HG02623 (cell line): ENCODE measurements at regions not wholly inside any gene's neighbourhood (a gene's known extent, or its start where the extent isn't known, plus 50 kb on each side); places are given as distances from the start of the nearest gene placed in this dataset.
"Not testable (repeated sequence)": the region's sequence is repeated elsewhere in the genome, so short reads cannot be mapped to it uniquely, and the experiment has no call there.

ENCODE experiments used
- ATAC-seq: cut with Tn5 transposase; IDR thresholded peaks from one replicate; pipeline ENCODE4 v1.9.1; 2021; ENCODE audit warnings: moderate library complexity; ENCODE audit not compliant: unreplicated experiment

DNA sequence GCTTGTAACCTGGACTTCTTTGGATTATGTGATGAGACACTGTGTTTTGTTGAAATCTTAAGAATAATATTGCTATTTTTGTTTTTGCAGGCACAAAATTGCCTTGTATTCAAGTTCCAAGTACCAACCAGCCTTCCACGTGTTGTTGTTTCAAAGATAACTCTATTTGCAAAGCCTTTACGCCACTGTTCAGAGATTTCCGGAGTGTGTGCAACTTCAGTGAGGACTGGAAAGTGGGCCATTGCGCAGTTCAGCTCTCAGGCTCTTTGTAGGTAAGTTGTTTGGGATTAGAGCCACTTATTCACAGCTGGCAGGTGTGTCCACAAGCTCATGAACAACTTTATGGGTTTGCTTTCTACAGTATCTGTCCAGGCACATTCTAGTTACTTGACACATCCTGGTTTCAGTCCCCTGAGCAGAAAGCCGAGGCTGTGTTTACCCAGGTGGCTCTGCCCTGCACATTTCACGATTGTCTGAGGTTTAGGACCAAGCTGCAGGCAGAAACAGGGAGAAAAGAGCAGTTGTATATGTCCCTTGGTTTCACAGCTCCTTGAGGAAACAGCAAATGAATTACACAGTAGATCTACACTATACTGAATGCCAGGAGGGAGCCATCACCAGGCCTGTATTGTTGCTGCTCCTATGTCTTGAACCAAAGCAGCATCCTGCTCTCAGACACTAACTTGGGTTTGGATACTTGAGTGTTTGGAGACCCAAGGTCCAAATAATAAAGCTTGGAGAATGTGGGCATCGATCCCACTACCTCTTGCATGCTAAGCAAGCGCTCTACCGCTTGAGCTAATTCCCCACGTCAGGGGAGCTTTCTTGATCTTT, 136.1 kb upstream of the ZNF322 start:
- not testable (repeated sequence) for ATAC-seq

DNA sequence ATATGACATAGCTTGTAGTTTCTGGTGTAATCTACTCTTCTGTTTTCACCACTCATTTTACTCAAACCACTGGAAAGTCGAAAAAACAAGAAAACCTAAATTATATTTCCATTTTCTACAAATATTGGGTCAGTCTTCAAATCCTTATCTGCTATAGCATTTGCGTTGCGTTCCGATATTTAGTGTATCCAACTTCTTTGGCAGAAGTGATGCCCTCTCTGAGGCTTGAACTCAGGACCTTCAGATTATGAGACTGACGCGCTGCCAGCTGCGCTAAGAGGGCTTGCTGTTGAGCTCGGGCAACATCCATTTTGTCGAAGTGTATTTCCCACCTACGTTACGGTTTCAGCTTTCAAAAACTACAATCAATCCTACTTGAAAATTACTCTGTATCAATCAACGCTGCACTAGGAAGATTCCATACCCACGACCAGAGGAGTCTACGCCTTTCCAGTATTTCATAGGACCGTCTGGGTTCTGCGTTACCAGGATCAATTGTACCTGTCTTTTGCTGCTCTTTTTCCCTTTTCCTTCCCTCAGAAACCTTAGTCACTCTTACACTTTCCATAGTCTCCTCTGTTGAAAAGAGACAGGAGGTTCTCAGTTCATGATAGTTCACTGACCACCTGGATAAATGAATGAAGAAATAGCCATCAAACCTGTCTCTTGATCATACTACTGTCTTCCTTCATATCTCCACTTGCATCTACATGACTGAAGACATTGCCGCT, 140.5 kb upstream of the ZNF322 start:
- ATAC-seq, result not testable (repeated sequence)

DNA sequence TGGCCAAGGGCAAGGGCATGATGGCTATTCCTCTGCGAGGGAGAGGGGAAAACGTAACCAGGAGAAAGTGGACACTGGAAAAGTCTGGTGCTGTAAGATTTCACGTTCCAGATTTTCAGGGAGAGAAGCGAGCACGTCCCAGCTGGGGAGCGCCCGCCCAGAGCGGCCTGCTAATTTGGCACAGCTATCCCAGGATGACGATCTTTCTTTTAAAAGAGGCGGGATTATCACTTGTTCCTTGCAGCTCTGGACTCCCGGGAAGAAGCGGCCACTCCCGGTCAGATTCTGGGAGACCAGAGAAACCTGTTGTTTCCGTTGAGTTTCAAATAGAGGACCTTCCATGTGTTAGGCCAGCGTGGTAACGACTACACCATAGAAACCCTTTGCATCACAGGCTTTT, 144.2 kb upstream of the ZNF322 start:
- not testable (repeated sequence) for ATAC-seq

DNA sequence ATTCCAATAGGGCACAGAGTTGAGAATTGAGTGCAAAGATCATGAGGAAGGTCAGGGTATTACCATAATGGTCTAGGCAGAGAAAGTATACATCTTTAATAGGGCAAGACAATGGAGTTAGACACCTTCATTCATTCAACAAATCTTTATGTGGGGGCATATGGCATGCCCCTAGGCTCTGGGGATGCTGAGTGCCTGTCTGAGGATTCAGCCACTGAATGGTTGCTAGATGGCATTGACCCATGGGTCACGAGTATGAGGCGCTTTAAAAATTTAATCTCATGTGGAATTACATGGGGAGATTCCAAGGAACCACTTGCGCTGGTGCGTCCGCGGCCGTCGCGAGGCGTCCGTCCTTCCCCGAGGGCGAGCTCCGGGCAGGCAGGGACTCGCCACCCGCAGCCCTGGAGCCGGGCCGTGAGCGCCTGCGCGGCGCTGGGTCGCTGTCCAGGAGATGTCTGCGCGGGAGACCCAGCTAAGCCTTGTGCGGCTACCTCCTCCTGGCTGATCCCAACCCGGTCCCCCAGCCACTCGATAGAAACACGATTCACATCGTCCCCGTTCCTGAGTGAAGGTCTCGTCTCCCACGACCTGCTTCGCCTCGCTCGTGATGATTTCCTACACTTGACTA, 152.1 kb upstream of the ZNF322 start:
- ATAC-seq, result not testable (repeated sequence)

DNA sequence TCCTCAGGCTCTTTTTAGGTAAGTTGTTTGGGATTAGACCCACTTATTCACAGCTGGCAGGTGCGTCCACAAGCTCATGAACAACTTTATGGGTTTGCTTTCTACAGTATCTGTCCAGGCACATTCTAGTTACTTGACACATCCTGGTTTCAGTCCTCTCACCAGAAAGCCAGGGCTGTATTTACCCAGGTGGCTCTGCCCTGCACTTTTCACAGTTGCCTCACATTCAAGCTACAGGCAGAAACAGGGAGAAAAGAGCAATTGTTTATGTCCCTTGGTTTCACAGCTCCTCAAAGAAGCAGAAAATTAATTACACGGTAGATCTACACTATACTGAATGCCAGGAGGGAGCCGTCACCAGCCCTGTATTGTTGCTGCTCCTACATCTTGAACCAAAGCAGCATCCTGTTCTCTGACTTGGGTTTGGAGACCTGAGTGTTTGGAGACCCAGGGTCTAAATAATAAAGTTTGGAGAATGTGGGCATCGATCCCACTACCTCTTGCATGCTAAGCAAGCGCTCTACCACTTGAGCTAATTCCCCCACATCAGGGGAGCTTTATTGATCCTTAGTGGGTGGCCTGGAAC, 159.2 kb upstream of the ZNF322 start:
- not testable (repeated sequence) for ATAC-seq

DNA sequence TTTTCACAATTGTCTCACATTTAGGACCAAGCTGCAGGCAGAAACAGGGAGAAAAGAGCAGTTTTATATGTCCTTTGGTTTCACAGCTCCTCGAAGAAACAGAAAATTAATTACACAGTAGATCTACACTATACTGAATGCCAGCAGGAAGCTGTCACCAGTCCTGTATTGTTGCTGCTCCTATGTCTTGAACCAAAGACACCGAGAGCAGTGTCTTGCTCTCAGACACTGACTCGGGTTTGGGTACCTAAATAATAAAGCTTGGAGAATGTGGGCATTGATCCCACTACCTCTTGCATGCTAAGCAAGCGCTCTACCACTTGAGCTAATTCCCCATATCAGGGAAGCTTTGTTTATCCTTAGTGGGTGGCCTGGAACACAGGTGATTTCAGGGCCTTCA, 168.4 kb upstream of the ZNF322 start:
- ATAC-seq, result not testable (repeated sequence)

DNA sequence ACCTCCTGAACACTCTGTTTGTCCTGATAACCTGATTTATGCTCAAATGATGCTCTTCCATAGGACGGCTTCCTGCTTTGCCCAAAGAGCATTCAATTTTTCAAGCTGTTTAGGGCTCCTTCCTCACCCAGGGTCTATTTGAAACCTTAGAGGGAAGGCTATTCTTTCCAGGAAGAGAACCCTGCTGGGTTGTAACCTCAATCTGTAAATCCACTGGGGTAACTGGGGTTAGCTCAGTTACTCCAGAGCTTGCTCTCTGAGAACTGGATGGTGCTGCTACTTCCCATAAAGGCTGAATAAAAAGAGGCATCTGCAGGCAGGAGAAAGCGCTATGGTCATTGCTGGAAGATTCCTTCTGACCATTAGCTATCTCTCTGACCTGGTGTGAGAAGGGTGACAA, 169.9 kb upstream of the ZNF322 start:
- ATAC-seq, result not testable (repeated sequence)

DNA sequence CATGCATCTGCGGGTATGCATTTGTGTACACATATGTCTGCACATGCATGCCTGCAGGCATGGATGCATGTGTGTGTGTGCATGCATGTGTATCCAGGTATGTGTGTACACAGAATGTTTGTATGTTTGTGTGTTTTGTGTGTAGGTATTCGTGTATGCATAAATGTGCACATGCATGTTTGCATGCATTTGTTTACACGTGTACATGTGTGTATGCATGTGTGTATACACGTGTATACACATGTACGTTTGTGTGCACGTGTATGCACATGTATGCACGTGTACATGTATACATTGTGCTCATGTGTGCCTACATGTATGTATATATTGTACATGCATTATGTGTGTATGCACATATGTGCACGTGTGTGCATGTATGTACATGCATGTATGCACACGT, 171.4 kb upstream of the ZNF322 start:
- not testable (repeated sequence) for ATAC-seq

DNA sequence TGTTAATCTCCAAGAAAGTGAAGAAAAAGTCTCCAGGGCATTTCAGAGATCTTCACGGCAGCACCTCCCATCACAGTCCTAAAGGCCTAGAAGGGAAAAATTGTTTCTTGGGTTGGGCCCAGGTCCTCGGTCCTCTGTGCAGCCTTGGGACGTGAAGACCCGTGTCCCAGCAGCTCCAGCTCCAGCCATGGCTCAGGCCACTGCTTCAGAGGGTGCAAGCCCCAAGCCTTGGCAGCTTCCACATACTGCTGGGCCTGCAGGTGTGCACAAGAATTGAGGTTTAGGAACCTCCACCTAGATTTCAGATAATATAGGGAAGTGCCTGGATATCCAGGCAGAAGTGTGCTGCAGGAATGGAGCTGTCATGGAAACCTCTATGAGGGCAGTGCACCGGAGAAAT, 176.2 kb upstream of the ZNF322 start:
- not testable (repeated sequence) for ATAC-seq

DNA sequence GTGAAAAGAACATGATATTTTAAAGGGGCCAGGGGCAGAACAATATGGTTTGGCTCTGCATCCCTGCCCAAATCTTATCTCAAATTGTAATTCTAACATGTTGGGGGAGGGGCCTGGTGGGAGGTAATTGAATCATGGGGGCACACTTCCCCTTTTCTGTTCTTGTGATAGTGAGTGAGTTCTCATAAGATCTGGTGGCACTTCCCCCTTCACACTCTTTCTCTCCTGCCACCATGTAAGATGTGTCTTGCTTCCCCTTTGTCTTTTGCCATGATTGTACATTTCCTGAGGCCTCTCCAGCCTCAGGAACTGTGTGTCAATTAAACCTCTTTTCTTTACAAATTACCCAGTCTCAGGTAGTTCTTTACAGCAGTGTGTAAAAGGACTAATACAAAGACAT, 177.1 kb upstream of the ZNF322 start:
- not testable (repeated sequence) for ATAC-seq

DNA sequence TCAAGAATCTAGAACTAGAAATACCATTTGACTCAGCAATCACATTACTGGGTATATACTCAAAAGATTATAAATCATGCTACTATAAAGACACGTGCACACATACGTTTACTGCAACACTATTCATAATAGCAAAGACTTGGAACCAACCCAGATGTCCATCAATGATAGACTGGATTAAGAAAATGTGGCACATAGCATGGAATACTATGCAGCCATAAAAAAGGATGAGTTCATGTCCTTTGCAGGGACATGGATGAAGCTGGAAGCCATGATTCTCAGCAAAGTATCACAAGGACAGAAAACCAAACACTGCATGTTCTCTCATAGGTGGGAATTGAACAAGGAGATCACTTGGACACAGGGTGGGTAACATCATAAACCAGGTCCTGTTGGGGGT, 185.3 kb upstream of the ZNF322 start:
- ATAC-seq, result not testable (repeated sequence)

DNA sequence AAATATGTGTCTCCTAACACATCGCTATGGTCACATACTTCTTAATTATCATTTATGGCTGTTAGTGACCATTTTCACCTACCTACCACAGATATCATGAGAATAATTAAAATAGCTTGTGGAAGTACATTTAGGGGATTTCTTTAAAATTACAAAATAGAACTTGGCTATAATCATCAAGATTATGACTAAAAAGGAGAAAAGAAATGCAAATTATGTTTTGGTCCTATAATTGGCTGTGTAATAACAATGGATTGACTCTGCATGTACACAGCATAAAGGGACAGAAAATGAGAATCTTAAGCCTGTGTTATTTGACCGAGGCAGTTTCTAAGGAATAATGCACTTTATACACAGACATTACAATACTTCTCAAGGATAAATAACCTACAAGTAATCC, 197.7 kb upstream of the ZNF322 start:
- not testable (repeated sequence) for ATAC-seq

DNA sequence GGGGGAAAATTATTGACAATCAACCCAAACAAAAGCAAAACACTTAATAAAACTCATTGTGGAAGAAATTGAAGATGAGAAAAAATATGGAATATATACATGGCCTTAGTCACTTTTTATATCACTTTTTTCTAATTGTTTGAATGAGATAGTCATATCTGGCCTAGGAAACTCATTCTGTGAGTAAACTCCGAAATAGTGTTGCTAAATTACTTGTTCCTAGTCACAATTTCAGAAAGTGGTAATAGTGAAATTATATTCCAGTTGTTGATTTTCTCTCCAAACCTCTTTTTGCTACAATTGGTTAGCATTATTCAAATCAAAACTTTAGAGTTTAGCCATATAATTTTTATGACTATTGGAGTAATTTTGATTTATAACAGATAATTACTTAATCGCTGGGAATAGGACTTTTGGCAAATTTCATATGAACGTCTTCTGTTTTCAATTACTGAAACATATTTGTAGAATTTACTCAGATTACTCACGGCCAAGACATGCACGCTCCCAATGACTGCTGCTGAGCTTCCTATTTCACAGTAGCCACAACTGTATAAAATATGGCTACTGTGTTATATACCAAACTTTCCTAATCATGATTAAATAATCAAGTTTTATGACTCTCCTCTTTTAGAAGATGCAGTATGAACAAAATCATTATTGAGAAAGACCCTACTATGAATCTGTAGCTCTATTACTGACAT, 199.7 kb upstream of the ZNF322 start:
- ATAC-seq, result not testable (repeated sequence)

DNA sequence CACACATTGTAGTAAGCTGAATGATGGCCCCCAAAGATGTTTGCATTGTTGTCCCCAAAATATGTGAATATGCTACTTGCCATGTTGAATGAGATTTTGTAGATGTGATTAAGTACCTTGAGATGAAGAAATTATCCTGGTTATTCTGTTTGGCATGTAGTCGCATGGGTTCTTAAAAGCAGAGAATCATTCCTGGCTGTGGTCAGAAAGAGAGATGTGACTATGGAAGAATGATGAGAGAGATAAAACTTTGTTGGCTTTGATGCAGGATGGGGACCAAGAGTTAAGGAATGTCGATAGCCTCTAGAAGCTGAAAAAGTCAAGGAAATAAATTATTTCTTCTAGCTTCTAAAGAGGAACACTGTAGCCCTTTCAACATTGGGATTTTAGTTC, 200.2 kb upstream of the ZNF322 start:
- not testable (repeated sequence) for ATAC-seq

DNA sequence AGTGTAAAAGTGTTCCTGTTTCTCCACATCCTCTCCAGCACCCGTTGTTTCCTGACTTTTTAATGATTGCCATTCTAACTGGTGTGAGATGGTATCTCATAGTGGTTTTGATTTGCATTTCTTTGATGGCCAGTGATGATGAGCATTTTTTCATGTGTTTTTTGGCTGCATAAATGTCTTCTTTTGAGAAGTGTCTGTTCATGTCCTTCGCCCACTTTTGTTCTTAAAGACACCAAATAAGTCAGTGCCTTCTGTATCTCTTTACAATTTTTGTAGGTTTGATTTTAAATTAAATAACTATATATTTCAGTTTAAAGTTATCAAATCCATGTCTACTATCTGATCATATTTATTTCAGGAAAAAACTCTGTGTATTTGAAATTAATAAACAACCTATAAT, 202.4 kb upstream of the ZNF322 start:
- ATAC-seq, result not testable (repeated sequence)

DNA sequence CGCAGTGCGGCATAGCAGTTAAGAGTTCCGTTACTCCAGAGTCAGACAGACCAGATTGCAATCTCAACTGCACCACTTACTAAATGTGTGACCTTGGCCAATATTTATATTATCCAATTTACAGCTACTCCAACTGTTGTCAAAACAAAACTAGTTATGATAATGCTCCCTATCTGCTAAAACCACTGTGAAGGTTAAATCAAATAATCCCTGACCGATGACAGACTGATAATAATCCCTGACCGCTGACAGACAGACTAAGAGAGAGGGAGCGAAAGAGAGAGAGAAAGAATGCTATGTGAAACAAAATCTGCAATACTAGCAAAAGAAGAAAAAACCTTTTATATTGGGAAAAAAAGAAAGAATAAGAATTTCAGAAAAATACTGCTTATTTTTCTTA, 204.1 kb upstream of the ZNF322 start:
- ATAC-seq, result not testable (repeated sequence)

DNA sequence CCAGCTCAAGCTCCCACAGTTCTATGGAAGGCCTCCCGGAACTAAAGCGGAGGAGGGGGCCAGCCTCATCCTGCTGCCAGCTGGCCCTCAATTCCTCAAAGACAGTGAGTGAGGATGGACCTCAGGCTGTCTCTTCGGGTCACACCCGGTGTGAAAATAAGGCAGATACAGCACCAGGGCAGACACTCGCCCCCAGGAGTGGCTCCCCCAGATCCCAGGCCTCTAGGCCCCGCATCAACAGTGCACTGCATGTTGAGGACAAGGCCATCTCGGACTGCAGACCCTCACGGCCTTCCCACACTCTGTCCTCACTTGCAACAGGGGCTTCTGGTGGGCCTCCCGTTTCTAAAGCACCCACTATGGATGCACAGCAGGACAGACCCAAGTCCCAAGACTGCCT, 239.2 kb upstream of the ZNF322 start:
- not testable (repeated sequence) for ATAC-seq

DNA sequence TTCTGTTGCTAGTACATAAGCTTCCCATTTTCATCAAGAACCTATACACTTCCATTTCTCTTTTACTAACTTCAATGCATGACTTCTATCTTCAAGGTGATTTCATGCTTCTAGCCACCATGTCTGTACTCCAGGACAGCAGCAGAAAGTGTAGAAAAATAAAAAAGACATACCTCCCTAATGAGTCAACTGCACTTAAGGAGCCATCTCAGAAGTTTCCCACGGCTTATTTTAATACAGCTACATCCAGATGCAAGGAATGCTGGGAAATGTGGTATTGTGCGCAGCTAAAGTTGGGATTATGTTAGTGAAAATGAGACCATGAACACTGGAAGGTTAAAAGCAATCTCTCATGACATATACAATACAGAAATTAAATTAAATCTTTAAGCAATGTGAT, 264.7 kb upstream of the ZNF322 start:
- ATAC-seq, result not testable (repeated sequence)

DNA sequence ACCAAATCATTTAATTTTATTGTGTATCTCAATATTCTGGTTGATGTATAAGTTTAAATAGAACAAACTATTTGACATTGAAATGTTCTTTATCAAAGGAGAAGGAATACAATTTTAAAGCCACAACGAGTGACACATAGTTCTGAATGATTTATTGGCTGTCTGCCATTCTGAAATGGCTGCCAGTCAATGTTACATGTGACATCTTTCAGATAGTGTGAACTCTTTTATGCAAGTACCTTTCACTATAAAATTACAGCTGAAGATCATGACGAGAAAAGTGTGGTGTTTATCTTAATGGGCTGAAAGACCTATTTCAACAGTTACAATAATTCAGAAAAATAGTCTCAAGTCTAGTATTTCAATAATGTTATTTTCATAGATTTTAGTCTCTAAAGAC, 268.6 kb upstream of the ZNF322 start:
- not testable (repeated sequence) for ATAC-seq

DNA sequence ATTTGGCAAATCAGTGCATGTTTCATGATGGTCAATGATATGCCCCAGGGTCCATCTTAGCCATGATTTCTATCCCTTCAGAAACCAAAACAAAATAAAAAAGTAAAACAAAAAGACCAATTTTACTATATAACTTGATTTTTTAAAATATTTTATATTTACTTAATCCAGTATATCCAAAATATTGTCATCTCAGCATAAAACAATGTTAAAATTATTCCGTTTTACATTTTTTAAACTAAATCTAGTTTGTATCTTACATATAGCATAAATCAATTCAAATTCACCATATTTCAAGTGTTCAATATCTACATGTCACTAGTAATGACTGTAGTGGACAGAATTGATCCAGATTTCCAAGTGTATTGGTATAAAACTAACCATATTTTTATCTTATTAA, 277.7 kb upstream of the ZNF322 start:
- ATAC-seq, result not testable (repeated sequence)

DNA sequence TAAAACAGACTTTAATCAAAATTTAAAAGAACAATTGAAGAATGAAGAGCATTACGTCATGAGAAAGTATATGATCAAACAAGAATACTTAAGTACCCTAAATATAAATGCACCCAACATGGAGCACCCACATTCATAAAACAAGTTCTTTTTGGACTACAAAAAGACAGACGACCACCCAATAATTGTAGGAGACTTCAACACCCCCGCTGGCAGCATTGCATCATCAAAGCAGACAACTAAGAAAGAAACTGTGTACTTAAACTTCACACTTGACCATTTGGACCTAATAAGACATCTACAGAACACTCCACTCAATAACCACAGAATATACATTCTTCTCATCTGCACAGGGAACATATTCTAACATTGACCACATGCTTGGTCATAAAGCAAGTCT, 291.7 kb upstream of the ZNF322 start:
- ATAC-seq, result not testable (repeated sequence)
